GM12864 (cell line): ENCODE measurements at regions not wholly inside any gene's neighbourhood (a gene's known extent, or its start where the extent isn't known, plus 50 kb on each side); places are given as distances from the start of the nearest gene placed in this dataset.

Source experiments
- DNase-seq: peaks from one replicate; pipeline ENCODE4 v3.0.0-alpha.2; 2011; ENCODE audit warnings: low read depth
- H3K4me3 ChIP-seq: 2 replicates; pipeline ENCODE4 v1.5.1; 2011; ENCODE audit warnings: mild to moderate bottlenecking, low read depth, low read length, control low read depth
- CTCF ChIP-seq: IDR thresholded peaks from 2 replicates; pipeline ENCODE4 v1.5.1; 2011; ENCODE audit warnings: low read depth, mild to moderate bottlenecking, moderate library complexity, low read length, control low read depth, inconsistent platforms; ENCODE audit errors: missing control alignments

- no peak for DNase-seq
- no peak overlapping the region for H3K4me3 ChIP-seq
- TF ChIP-seq CTCF, result no peak
Measured at GRCh38 chr2:5379811-5380210, 312.4 kb upstream of the SOX11 start.

- no peak for DNase-seq
- no peak for TF ChIP-seq CTCF
- H3K4me3 ChIP-seq, result no peak overlapping the region
Measured at GRCh38 chr2:5385596-5385995, 306.6 kb upstream of the SOX11 start.

- H3K4me3 ChIP-seq, result no peak overlapping the region
- DNase-seq, result no peak
- TF ChIP-seq CTCF, result no peak
Measured at GRCh38 chr2:5387406-5387805, 304.8 kb upstream of the SOX11 start.

- DNase-seq, result no peak
- H3K4me3 ChIP-seq, result no peak overlapping the region
- no peak for TF ChIP-seq CTCF
Measured at GRCh38 chr2:5389740-5390139, 302.4 kb upstream of the SOX11 start.

- TF ChIP-seq CTCF, result no peak
- no peak for DNase-seq
- no peak overlapping the region for H3K4me3 ChIP-seq
Measured at GRCh38 chr2:5391362-5391761, 300.8 kb upstream of the SOX11 start.

- TF ChIP-seq CTCF, result no peak
- H3K4me3 ChIP-seq, result no peak overlapping the region
- no peak for DNase-seq
Measured at GRCh38 chr2:5392658-5393057, 299.5 kb upstream of the SOX11 start.

GRCh38 chr2:5393474-5393873 is 298.7 kb upstream of the SOX11 start:
- DNase-seq, result no peak
- TF ChIP-seq CTCF, result no peak
- no peak overlapping the region for H3K4me3 ChIP-seq
